ENCODE measurements at regions not wholly inside any gene's neighbourhood (a gene's known extent, or its start where the extent isn't known, plus 50 kb on each side); places are given as distances from the start of the nearest gene placed in this dataset.

GRCh38 chr9:659286-659685, 182.2 kb upstream of the DMRT1 start:
- no peak for DNase-seq
- H3K79me2 ChIP-seq (ENCODE audit: low read length) = no peaks in the 10 kb centered on the region
- no peak overlapping the region for H2AFZ ChIP-seq (ENCODE audit: low read length)
- H3F3A ChIP-seq (ENCODE audit: low read length, unreplicated experiment) = no peaks in the 10 kb centered on the region
- no peak overlapping the region for H3K4me3 ChIP-seq (ENCODE audit: low read length)
- H3K27me3 ChIP-seq (ENCODE audit: low read length) = no peaks in the 10 kb centered on the region
- H3K36me3 ChIP-seq (ENCODE audit: low read depth, low read length) = no peaks in the 10 kb centered on the region
- no peak overlapping the region for H3K9ac ChIP-seq (ENCODE audit: low read length)
- H3K4me1 ChIP-seq (ENCODE audit: insufficient read depth, low read length) = no peaks in the 10 kb centered on the region
- intact Hi-C loops (cut with micrococcal nuclease) = no loop called here
- no peak for ATAC-seq
- no peaks in the 10 kb centered on the region for H4K20me1 ChIP-seq (ENCODE audit: low read length)
- BruUV-seq (replicated peaks) = no TSS peak
- no peak overlapping the region for H3K27ac ChIP-seq (ENCODE audit: low read length)
- no peaks in the 10 kb centered on the region for H3K9me3 ChIP-seq (ENCODE audit: low read length)
- no peak for TF ChIP-seq EZH2phosphoT487 (IDR thresholded peaks at IDR 0.05; ENCODE audit: borderline replicate concordance, low read length)
- TF ChIP-seq EZH2 (IDR thresholded peaks at IDR 0.05; ENCODE audit: low read length, unreplicated experiment) = no peak
- no peak for TF ChIP-seq CTCF (conservative IDR thresholded peaks at IDR 0.05; ENCODE audit: low read depth, low read length)
- CTCF ChIA-PET = no interaction called here
- H3K9me2 ChIP-seq (replicated peaks; ENCODE audit: low read length) = no peaks in the 10 kb centered on the region
- H3K4me2 ChIP-seq (ENCODE audit: low read length) = no peak overlapping the region
- POLR2A ChIA-PET (ENCODE audit: unreplicated experiment) = no interaction called here

- Histone ChIP-seq H2AFZ (ENCODE audit: low read length) (no peak overlapping the region), H4K20me1 (ENCODE audit: low read length) (no peaks in the 10 kb centered on the region), H3K4me2 (ENCODE audit: low read length) (no peak overlapping the region), H3F3A (ENCODE audit: low read length, unreplicated experiment) (no peaks in the 10 kb centered on the region), H3K4me3 (ENCODE audit: low read length) (no peak overlapping the region), H3K36me3 (ENCODE audit: low read depth, low read length) (no peaks in the 10 kb centered on the region), H3K9ac (ENCODE audit: low read length) (no peak overlapping the region), H3K9me3 (ENCODE audit: low read length) (no peaks in the 10 kb centered on the region), H3K79me2 (ENCODE audit: low read length) (no peaks in the 10 kb centered on the region), H3K27me3 (ENCODE audit: low read length) (no peaks in the 10 kb centered on the region), H3K9me2 (replicated peaks; ENCODE audit: low read length) (no peaks in the 10 kb centered on the region), H3K27ac (ENCODE audit: low read length) (no peak overlapping the region), H3K4me1 (ENCODE audit: insufficient read depth, low read length) (no peaks in the 10 kb centered on the region)
- no TSS peak for BruUV-seq (replicated peaks)
- ChIA-PET POLR2A (ENCODE audit: unreplicated experiment) (no interaction called here), CTCF (no interaction called here)
- intact Hi-C loops (cut with micrococcal nuclease) = no loop called here
- ATAC-seq (no peak), DNase-seq (no peak)
- TF ChIP-seq CTCF (conservative IDR thresholded peaks at IDR 0.05; ENCODE audit: low read depth, low read length) (no peak), EZH2 (IDR thresholded peaks at IDR 0.05; ENCODE audit: low read length, unreplicated experiment) (no peak), EZH2phosphoT487 (IDR thresholded peaks at IDR 0.05; ENCODE audit: borderline replicate concordance, low read length) (no peak)
Measured at GRCh38 chr9:660227-660626, 181.3 kb upstream of the DMRT1 start.

- POLR2A ChIA-PET (ENCODE audit: unreplicated experiment) = no interaction called here
- ATAC-seq (no peak), DNase-seq (no peak)
- Histone ChIP-seq H3K27ac (ENCODE audit: low read length) (no peak overlapping the region), H3F3A (ENCODE audit: low read length, unreplicated experiment) (no peaks in the 10 kb centered on the region), H3K4me2 (ENCODE audit: low read length) (no peak overlapping the region), H3K9me2 (replicated peaks; ENCODE audit: low read length) (no peaks in the 10 kb centered on the region), H3K9me3 (ENCODE audit: low read length) (no peaks in the 10 kb centered on the region), H3K36me3 (ENCODE audit: low read depth, low read length) (no peaks in the 10 kb centered on the region), H2AFZ (ENCODE audit: low read length) (no peak overlapping the region), H4K20me1 (ENCODE audit: low read length) (no peaks in the 10 kb centered on the region), H3K9ac (ENCODE audit: low read length) (no peak overlapping the region), H3K27me3 (ENCODE audit: low read length) (no peaks in the 10 kb centered on the region), H3K4me1 (ENCODE audit: insufficient read depth, low read length) (no peaks in the 10 kb centered on the region), H3K4me3 (ENCODE audit: low read length) (no peak overlapping the region), H3K79me2 (ENCODE audit: low read length) (no peaks in the 10 kb centered on the region)
- intact Hi-C loops (cut with micrococcal nuclease) = no loop called here
- CTCF ChIA-PET = no interaction called here
- TF ChIP-seq EZH2 (IDR thresholded peaks at IDR 0.05; ENCODE audit: low read length, unreplicated experiment) (no peak), EZH2phosphoT487 (IDR thresholded peaks at IDR 0.05; ENCODE audit: borderline replicate concordance, low read length) (no peak)
- BruUV-seq (replicated peaks) = no TSS peak
Measured at GRCh38 chr9:663541-663940, 178.0 kb upstream of the DMRT1 start.
